Spinal cord (tissue), 9 donors: ENCODE measurements at regions not wholly inside any gene's neighbourhood (a gene's known extent, or its start where the extent isn't known, plus 50 kb on each side); places are given as distances from the start of the nearest gene placed in this dataset.

Experiments
- DNase-seq, 6 donors: peaks; one replicate each; pipeline versions ENCODE4 v3.0.0 to v3.0.0-alpha.2; 2013 to 2015; ENCODE audit warnings: low spot score in 6 of 6, low read depth in 4 of 6
- H3K27ac ChIP-seq: one replicate; pipeline ENCODE4 v1.5.1; 2013; ENCODE audit warnings: low read depth, low read length, control low read depth
- H3K27me3 ChIP-seq: one replicate; pipeline ENCODE4 v1.6.1; 2013; ENCODE audit warnings: low read length; ENCODE audit not compliant: control insufficient read depth, insufficient read depth
- H3K36me3 ChIP-seq: one replicate; pipeline ENCODE4 v1.6.1; 2013; ENCODE audit warnings: low read length; ENCODE audit not compliant: control insufficient read depth, insufficient read depth
- H3K4me1 ChIP-seq: one replicate; pipeline ENCODE4 v1.6.1; 2013; ENCODE audit warnings: low read length; ENCODE audit not compliant: control insufficient read depth, insufficient read depth
- H3K4me3 ChIP-seq: one replicate; pipeline ENCODE4 v1.5.1; 2013; ENCODE audit warnings: low read depth, low read length, control low read depth
- H3K9me3 ChIP-seq: one replicate; pipeline ENCODE4 v1.6.1; 2013; ENCODE audit warnings: low read length; ENCODE audit not compliant: control insufficient read depth, insufficient read depth
- WGBS: methylation state at CpG from one replicate; pipeline ENCODE4 v1.1.5; 2013; ENCODE audit warnings: missing lambda C conversion rate; ENCODE audit not compliant: insufficient coverage; 5-methylcytosine and 5-hydroxymethylcytosine counted together
- donor health status: healthy.

DNA sequence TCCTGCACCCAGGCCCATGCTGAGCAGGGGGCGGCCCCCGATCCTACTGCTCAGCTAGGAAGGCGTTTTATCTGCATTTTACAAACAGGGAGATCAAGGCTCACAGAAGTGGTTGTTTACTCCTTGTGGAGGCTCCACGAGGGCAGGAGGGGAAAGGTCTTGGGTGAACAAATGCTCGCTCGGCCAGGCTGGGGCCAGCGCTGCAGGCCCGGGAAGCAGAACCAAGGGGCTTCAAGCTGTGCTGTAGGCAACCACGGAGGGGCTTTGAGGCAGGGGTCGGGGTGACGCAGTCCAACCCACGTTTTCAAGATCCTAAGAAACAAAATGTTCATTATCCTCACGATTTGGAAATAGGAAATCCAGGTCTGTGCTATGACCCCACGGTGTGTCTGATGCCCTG is 125.8 kb downstream of the HMX1 start:
- H3K27ac ChIP-seq: no peak overlapping the region
- no peak for DNase-seq
- 78% methylated on average over 11 of the region's 14 CpGs for WGBS
- H3K4me1 ChIP-seq: peaks cover 24% of the 10 kb centered on the region
- H3K36me3 ChIP-seq: no peaks in the 10 kb centered on the region
- no peaks in the 10 kb centered on the region for H3K9me3 ChIP-seq
- no peak overlapping the region for H3K4me3 ChIP-seq
- H3K27me3 ChIP-seq: no peaks in the 10 kb centered on the region

DNA sequence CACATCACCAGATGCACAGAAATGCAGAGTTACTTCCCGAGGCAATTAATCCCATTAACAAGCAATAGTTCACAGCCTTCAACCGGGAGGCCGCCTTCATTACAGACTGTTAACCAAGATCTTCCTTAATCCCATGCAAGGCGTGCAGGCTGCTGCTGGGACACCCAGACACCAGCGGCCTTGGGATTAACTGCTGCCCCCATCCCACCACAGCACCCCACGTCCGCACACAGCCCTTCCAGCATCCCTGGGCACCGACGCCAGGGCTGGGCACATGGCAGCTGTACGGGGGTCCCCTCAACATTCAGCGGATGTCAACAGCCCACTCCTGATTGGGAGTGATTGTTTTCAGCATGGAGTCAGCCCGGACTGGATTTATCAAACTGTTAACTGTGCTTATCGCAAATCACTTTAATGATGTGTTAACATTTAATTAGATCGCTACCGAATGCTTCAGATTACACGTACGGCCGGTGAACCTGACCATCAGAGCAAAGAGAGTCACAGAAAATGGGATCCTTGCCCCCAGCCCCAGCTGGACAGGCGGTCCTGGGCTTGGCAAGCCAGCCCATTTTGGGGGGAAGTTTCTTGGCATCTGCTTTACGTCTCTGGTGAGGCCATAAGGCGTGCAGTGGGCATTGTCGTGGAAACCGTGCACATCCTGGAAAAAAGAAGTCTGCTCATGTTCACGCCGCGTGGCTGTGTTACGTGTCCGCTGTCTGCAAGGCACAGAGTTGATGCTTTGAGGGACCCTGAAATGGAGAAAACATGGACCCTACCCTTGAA is 126.4 kb downstream of the HMX1 start:
- H3K9me3 ChIP-seq: no peaks in the 10 kb centered on the region
- WGBS: 54% methylated on average over 22 of the region's 28 CpGs
- H3K36me3 ChIP-seq: no peaks in the 10 kb centered on the region
- peak in 1 of 6 donors; percentile 47 for DNase-seq
- H3K27me3 ChIP-seq: no peaks in the 10 kb centered on the region
- H3K4me3 ChIP-seq: no peak overlapping the region
- H3K4me1 ChIP-seq: peaks cover 30% of the 10 kb centered on the region
- no peak overlapping the region for H3K27ac ChIP-seq

DNA sequence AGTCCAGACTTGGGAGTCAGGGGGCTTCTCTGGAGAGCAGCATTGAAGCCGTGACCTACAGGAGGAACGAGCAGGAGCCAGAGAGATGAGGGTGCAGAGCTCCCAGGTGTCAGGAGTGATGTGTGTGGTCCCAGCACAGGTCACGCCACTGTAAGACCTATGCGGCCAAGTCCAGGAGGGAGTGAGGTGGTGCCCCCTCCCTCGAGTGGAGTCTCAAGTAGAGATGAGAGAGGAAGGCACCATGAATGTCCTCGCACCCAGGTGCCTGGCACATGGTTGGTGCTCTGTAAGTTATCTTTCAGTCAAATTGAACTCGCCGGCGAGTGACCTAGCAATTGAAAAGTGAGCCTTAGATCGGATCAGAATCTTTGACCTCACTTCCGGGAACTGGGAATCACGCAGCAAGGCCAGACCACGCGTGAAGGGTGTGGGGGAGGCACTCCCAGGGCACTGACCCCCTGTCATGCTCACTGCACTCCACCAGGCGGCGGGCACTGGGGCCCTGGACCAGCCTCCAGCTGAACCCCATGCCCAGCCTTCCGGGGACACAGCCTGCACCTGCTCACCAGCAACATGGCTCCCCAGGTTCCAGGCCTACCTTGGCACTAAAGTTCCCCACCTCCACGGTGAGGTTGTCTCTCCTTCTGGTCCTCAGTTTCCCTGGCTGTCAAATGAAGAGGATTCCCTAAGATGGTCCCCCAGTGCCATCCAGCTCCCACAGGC is 127.4 kb downstream of the HMX1 start:
- WGBS: 88% methylated on average over 18 of the region's 18 CpGs
- DNase-seq: no peak
- no peak overlapping the region for H3K27ac ChIP-seq
- no peaks in the 10 kb centered on the region for H3K9me3 ChIP-seq
- no peaks in the 10 kb centered on the region for H3K27me3 ChIP-seq
- H3K4me1 ChIP-seq: peaks cover 40% of the 10 kb centered on the region
- no peak overlapping the region for H3K4me3 ChIP-seq
- H3K36me3 ChIP-seq: no peaks in the 10 kb centered on the region

DNA sequence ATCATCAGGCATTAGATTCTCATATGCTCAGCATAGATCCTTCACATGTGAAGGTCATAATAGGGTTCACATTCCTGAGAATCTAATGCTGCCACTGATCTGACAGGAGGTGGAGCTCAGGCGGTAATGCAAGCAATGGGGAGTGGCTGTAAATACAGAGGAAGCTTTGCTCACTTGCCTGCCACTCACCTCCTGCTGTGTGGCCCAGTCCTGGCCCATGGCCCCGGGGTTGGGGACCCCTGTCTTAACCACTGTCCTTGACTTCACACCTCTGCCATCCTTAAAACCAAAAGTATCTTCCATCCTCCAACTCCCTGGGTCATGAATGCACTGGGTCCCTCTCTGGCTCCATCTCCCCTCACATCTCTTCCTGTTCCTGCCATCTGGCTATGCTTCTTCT is 129.1 kb downstream of the HMX1 start:
- Histone ChIP-seq H3K27ac (no peak overlapping the region), H3K4me1 (peaks cover 48% of the 10 kb centered on the region), H3K36me3 (no peaks in the 10 kb centered on the region), H3K27me3 (no peaks in the 10 kb centered on the region), H3K9me3 (no peaks in the 10 kb centered on the region), H3K4me3 (no peak overlapping the region)
- WGBS: 71% methylated on average over 2 of the region's 2 CpGs
- no peak for DNase-seq

DNA sequence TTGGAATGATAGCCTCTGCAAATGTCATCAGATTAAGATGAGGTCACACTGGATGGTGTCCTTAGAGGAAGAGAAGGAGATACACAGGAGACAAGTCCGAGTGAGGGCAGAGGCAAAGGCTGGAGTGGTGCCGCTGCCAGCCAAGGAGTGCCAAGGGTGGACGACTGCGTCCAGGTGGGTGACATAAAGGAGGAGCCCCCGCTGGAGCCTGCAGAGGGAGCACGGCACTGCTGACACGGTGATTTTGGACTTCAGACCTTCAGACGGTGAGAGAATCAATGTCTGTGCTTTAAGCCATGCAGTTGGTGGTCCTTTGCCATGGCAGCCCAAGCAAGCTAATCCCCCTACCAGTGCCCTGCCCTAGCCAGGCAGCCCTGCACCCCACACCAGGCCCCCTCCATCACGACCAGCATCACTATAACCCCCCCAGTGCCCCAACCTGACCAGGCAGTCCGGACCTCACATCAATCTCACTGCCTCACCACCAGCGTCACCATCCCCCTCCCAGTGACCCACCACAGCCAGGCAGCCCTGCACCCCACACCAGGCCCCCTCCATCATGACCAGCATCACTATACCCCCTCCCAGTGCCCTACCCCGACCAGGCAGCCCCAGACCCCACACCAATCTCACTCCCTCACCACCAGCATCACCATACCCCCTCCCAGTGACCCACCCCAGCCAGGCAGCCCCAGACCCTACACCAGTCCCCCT is 130.0 kb downstream of the HMX1 start:
- WGBS: 81% methylated on average over 12 of the region's 12 CpGs
- Histone ChIP-seq H3K27me3 (no peaks in the 10 kb centered on the region), H3K9me3 (no peaks in the 10 kb centered on the region), H3K27ac (no peak overlapping the region), H3K4me3 (no peak overlapping the region), H3K36me3 (no peaks in the 10 kb centered on the region), H3K4me1 (peaks cover 43% of the 10 kb centered on the region)
- DNase-seq: no peak

DNA sequence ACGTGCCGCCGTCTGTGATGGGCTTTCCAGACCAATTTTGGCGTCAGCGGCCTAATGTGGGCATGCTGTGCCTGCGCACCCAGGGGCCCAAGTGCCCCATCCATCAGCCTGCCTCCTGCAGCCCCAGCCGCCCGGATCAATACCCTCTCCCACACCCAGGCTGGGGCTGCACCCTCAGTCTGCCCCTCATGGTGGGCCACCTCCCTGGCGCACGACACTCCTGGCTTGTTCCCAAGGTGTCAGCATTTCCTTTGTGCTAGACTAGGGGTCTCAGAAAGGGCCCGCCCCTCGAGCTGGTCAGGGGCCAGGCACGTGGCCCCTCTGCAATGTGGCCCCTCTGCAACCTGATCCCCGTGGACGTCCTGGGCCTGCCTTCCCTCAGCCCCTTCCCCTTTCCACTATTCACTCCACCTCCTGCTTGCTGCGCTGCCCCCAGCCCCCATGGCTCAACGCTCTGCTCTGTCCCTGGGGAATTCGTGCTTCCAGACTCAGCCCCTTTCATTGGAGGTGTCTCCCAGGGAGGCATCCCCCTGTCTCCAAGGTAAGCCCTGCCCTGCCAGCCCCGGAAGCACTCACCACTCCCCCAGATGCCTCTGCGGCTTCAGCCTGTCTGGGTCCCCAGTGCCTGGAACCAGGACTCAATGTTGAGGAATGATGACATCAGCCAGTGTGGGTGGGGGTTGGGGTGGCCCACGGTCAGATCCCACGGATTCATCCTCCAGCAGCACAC is 130.8 kb downstream of the HMX1 start:
- no peaks in the 10 kb centered on the region for H3K36me3 ChIP-seq
- H3K9me3 ChIP-seq: no peaks in the 10 kb centered on the region
- peaks cover 43% of the 10 kb centered on the region for H3K4me1 ChIP-seq
- no peak overlapping the region for H3K4me3 ChIP-seq
- WGBS: 26% methylated on average over 21 of the region's 22 CpGs
- no peak overlapping the region for H3K27ac ChIP-seq
- no peaks in the 10 kb centered on the region for H3K27me3 ChIP-seq
- no peak for DNase-seq

DNA sequence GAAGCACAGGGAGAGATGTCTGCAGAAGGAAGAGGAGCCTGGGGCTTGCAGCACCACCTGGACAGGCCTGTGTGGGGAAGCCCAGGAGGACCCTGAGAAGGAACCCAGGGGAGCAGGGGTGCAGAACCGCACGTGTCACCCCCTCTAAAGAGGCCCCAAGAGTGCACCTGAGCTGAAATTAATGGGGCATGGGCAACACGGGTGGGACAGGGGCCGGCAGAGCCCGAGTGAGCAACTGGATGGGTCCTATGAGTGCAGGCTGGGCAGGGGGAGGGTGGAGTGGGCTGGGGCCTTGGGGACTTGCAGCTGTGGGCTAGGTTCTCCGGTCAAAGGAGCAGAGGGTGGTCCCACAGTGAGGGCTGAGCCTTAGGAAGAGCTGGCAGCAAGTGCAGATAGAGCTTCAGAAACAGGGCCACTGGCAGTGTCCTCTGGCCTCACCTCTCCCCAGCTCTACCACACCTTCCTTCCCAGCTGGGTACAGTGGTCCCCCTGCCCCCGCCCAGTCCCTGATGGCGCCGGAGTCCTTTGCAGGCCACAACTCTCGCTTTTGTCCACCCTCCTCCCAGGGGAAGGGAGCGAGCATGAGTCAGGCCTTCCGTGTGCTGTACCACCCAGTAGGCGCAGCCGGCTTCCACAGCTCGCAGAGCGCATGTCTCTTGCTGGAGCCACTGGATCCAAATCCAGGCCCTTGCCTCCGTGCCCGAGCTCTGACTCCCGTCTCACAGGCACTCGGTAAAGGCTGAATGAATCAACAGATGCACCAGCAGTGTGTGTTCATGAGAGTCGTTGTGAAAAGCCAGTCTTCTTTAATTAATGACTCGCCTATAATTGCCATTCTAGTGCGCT is 131.6 kb downstream of the HMX1 start:
- H3K27ac ChIP-seq: no peak overlapping the region
- peak in 2 of 6 donors; percentile 15 to 85 for DNase-seq
- no peak overlapping the region for H3K4me3 ChIP-seq
- H3K4me1 ChIP-seq: peaks cover 37% of the 10 kb centered on the region
- no peaks in the 10 kb centered on the region for H3K9me3 ChIP-seq
- no peaks in the 10 kb centered on the region for H3K27me3 ChIP-seq
- 40% methylated on average over 22 of the region's 23 CpGs for WGBS
- no peaks in the 10 kb centered on the region for H3K36me3 ChIP-seq

DNA sequence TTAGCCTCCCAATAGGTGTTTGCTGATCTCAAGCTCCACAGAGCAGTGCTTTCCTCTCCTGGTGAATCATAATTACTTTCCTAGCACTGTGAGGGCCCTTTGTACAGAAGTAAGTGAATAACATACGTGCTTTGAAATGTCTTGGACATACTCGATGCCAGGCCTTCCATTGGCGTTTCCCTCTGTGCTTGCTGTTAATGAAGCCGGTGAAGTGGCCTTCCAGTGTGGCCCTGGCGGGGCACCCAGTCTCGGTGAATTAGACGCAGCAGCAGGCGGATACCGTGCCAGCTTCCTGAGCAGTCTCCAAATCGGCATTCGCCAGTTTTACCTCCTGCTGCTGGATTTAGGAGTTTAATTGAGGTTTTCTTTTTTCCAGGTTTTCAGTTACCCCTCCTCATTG is 132.3 kb downstream of the HMX1 start:
- Histone ChIP-seq H3K4me3 (no peak overlapping the region), H3K27me3 (no peaks in the 10 kb centered on the region), H3K36me3 (no peaks in the 10 kb centered on the region), H3K4me1 (peaks cover 35% of the 10 kb centered on the region), H3K9me3 (no peaks in the 10 kb centered on the region), H3K27ac (no peak overlapping the region)
- peak in 2 of 6 donors; percentile 47 to 65 for DNase-seq
- 28% methylated on average over 8 of the region's 11 CpGs for WGBS
